Endothelial cell of umbilical vein (primary cell): ENCODE measurements at regions not wholly inside any gene's neighbourhood (a gene's known extent, or its start where the extent isn't known, plus 50 kb on each side); places are given as distances from the start of the nearest gene placed in this dataset.

ENCODE experiments used
- BruUV-seq: library from RNA; stranded (reverse); fragments of 400-500 nt; replicated peaks from 2 replicates; lab custom pipeline; 2021; lab: Mats Ljungman, UMichigan
- CTCF ChIA-PET: fragments of 300-600, 350-600 bp; sonication (Branson Sonifier 250); formaldehyde crosslinking; loops from one replicate; lab custom pipeline; 2021; ENCODE audit warnings: antibody characterized with exemption, inconsistent platforms; lab: Charles Lee
- POLR2A ChIA-PET: fragments of 300-600, 350-600 bp; sonication (Branson Sonifier 250); formaldehyde crosslinking; loops from one replicate; lab custom pipeline; 2021; ENCODE audit warnings: antibody characterized with exemption, inconsistent platforms; lab: Charles Lee
- DNase-seq: peaks from one replicate; pipeline ENCODE4 v3.0.0-alpha.2; 2011; ENCODE audit warnings: low read depth, low spot score
- FAIRE-seq: peaks from 2 replicates; lab custom pipeline; 2011; peaks lifted over from hg19 to GRCh38; lab: Jason Lieb, UNC
- H2AFZ ChIP-seq: 2 replicates; pipeline ENCODE4 v1.6.0; 2012; ENCODE audit warnings: low read depth, low read length, control low read depth, inconsistent platforms
- H3K27ac ChIP-seq: 2 replicates; pipeline ENCODE4 v1.5.1; 2011; ENCODE audit warnings: low read depth, mild to moderate bottlenecking, control low read depth, low read length, moderate library complexity; ENCODE audit not compliant: insufficient read depth
- H3K27me3 ChIP-seq, 2 experiments: 2 replicates each; pipeline versions ENCODE4 v1.6.0 to v1.6.1; 2011; ENCODE audit warnings: low read length in 2 of 2, mixed read lengths in 1 of 2; ENCODE audit not compliant: control insufficient read depth in 2 of 2, insufficient read depth in 2 of 2
- H3K36me3 ChIP-seq, 2 experiments: 2 replicates in 1 of 2; 3 replicates in 1 of 2; pipeline ENCODE4 v1.5.1; 2011; ENCODE audit warnings: low read length in 2 of 2, mild to moderate bottlenecking in 1 of 2, moderate library complexity in 1 of 2; ENCODE audit not compliant: control insufficient read depth in 2 of 2, insufficient read depth in 2 of 2; ENCODE audit errors: extremely low read depth in 1 of 2
- H3K4me1 ChIP-seq: 3 replicates; pipeline ENCODE4 v1.5.1; 2011; ENCODE audit warnings: mild to moderate bottlenecking, low read length; ENCODE audit not compliant: control insufficient read depth, insufficient read depth; ENCODE audit errors: extremely low read depth
- H3K4me2 ChIP-seq: 2 replicates; pipeline ENCODE4 v1.6.1; 2011; ENCODE audit warnings: low read length, control low read depth, mixed read lengths; ENCODE audit not compliant: insufficient read depth
- H3K4me3 ChIP-seq, 3 experiments: fragments of 200-600 bp in 1 of 3; sonication (generic), shearing (Covaris generic) in 1 of 3; replicated peaks in 1 of 3; 2 replicates each; pipeline ENCODE4 v1.5.1; 2011 to 2016; ENCODE audit warnings: control low read depth in 3 of 3, low read length in 3 of 3, mild to moderate bottlenecking in 2 of 3, inconsistent platforms in 1 of 3, low read depth in 1 of 3, moderate library complexity in 1 of 3; ENCODE audit not compliant: insufficient read depth in 1 of 3
- H3K79me2 ChIP-seq: 2 replicates; pipeline ENCODE4 v1.6.0; 2012; ENCODE audit warnings: low read length, inconsistent platforms; ENCODE audit not compliant: control insufficient read depth, insufficient read depth
- H3K9ac ChIP-seq: replicated peaks from 2 replicates; pipeline ENCODE3; 2011; ENCODE audit warnings: low read length, control low read depth; ENCODE audit not compliant: insufficient read depth; ENCODE audit errors: extremely low read depth
- H3K9me1 ChIP-seq: replicated peaks from 3 replicates; pipeline ENCODE4 v1.6.0; 2011; ENCODE audit warnings: mild to moderate bottlenecking, low read length; ENCODE audit not compliant: control insufficient read depth, insufficient read depth; ENCODE audit errors: extremely low read depth
- H3K9me3 ChIP-seq: replicated peaks from 2 replicates; pipeline ENCODE4 v1.5.1; 2012; ENCODE audit warnings: low read length, inconsistent platforms; ENCODE audit not compliant: control insufficient read depth, insufficient read depth
- H4K20me1 ChIP-seq: replicated peaks from 2 replicates; pipeline ENCODE3; 2011; ENCODE audit warnings: mild to moderate bottlenecking, low read length; ENCODE audit not compliant: control insufficient read depth, insufficient read depth; ENCODE audit errors: extremely low read depth
- EZH2 ChIP-seq: IDR thresholded peaks from 2 replicates; pipeline ENCODE4 v1.6.1; 2012; ENCODE audit warnings: borderline replicate concordance, low read depth, mild to moderate bottlenecking, moderate library complexity, low read length, inconsistent platforms; ENCODE audit not compliant: severe bottlenecking
- FOS ChIP-seq: IDR thresholded peaks from 2 replicates; pipeline ENCODE4 v1.6.1; 2011; ENCODE audit warnings: mild to moderate bottlenecking, low read length, moderate library complexity, borderline replicate concordance; ENCODE audit not compliant: insufficient read depth
- GATA2 ChIP-seq: IDR thresholded peaks from 2 replicates; pipeline ENCODE4 v1.7.0; 2011; ENCODE audit warnings: low read depth, mild to moderate bottlenecking, moderate library complexity, mixed read lengths, low read length; ENCODE audit not compliant: insufficient read length, insufficient read depth
- JUN ChIP-seq: IDR thresholded peaks from 2 replicates; pipeline ENCODE4 v1.6.1; 2011; ENCODE audit warnings: borderline replicate concordance, low read depth; ENCODE audit not compliant: insufficient read length, insufficient read depth
- MAX ChIP-seq: IDR thresholded peaks from 2 replicates; pipeline ENCODE4 v1.6.1; 2011; ENCODE audit not compliant: insufficient read depth, insufficient read length
- MYC ChIP-seq: IDR thresholded peaks from one replicate; pipeline ENCODE4 v1.6.1; 2011; ENCODE audit warnings: mild to moderate bottlenecking, low read depth, low read length
- POLR2A ChIP-seq: IDR thresholded peaks from 2 replicates; pipeline ENCODE4 v1.6.1; 2012; ENCODE audit warnings: low read depth, mild to moderate bottlenecking, control low read depth, low read length
- POLR2AphosphoS5 ChIP-seq: IDR thresholded peaks from 2 replicates; pipeline ENCODE4 v1.6.1; 2012; ENCODE audit warnings: low read depth, mild to moderate bottlenecking, control low read depth, low read length, moderate library complexity; ENCODE audit not compliant: insufficient read depth
- dilution Hi-C: fragments of 300-500 bp; cut with MboI; formaldehyde crosslinking; loops from one replicate; pipeline ENCODE4 v1.15.0; 2019; ENCODE audit warnings: low sequenced_read_pairs; ENCODE audit not compliant: extremely low pct_ligation_motif_present
- intact Hi-C: fragments of 100-400 bp; cut with micrococcal nuclease; formaldehyde crosslinking; loops from one replicate; pipeline ENCODE4 v1.10.0; 2022
- TF ChIP-seq, protein P1 (sequence below), 2 donors: IDR thresholded peaks; 1 replicate in 1 of 2; 2 replicates in 1 of 2; pipeline ENCODE4 v1.5.1; 2011; ENCODE audit warnings: low read length in 2 of 2, mild to moderate bottlenecking in 2 of 2, moderate library complexity in 2 of 2, control low read depth in 1 of 2, inconsistent platforms in 1 of 2, low read depth in 1 of 2; ENCODE audit not compliant: insufficient read depth in 1 of 2; ENCODE audit errors: extremely low read depth in 1 of 2

DNA sequence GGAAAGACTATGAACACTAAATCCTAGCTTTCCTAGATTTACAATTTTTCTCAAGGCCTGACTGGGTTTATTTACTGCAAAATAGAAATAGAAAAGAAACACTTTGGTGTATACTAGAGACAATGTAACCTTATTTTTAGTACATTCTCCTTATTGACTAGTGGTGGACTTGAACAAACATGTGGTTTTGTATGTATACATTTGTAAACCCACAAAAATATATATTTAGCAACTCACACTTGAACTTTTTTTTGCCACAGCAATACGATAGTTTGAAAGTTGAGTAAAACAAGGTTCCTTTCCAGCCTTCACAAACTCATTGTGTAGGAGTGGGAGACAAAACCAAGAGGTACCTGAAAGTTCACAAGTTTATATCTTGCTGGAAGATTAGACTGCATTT is 1633.4 kb upstream of the LRRTM1 start:
- FAIRE-seq (no peak), DNase-seq (no peak)
- H2AFZ ChIP-seq = no peak overlapping the region
- no peaks in the 10 kb centered on the region for H3K27me3 ChIP-seq
- intact Hi-C loops (no loop called here), dilution Hi-C loops (no loop called here)
- H4K20me1 ChIP-seq = no peaks in the 10 kb centered on the region
- H3K4me2 ChIP-seq = no peak overlapping the region
- ChIA-PET CTCF (interaction anchor here (0.6 kb wide), 1 partner anchor 1124 kb away, joined by 4 read pairs; no protein-coding TSS in a partner anchor), POLR2A (no interaction called here)
- no peaks in the 10 kb centered on the region for H3K79me2 ChIP-seq
- H3K27ac ChIP-seq = no peak overlapping the region
- H3K9me1 ChIP-seq = no peaks in the 10 kb centered on the region
- no peaks in the 10 kb centered on the region for H3K36me3 ChIP-seq
- H3K9ac ChIP-seq = no peak overlapping the region
- no peaks in the 10 kb centered on the region for H3K9me3 ChIP-seq
- BruUV-seq = no TSS peak
- no peak overlapping the region for H3K4me3 ChIP-seq
- TF ChIP-seq POLR2A (no peak), JUN (no peak), FOS (no peak), MYC (no peak), MAX (no peak), GATA2 (no peak), POLR2AphosphoS5 (no peak), EZH2 (no peak)
- TF ChIP-seq, protein P1, sequence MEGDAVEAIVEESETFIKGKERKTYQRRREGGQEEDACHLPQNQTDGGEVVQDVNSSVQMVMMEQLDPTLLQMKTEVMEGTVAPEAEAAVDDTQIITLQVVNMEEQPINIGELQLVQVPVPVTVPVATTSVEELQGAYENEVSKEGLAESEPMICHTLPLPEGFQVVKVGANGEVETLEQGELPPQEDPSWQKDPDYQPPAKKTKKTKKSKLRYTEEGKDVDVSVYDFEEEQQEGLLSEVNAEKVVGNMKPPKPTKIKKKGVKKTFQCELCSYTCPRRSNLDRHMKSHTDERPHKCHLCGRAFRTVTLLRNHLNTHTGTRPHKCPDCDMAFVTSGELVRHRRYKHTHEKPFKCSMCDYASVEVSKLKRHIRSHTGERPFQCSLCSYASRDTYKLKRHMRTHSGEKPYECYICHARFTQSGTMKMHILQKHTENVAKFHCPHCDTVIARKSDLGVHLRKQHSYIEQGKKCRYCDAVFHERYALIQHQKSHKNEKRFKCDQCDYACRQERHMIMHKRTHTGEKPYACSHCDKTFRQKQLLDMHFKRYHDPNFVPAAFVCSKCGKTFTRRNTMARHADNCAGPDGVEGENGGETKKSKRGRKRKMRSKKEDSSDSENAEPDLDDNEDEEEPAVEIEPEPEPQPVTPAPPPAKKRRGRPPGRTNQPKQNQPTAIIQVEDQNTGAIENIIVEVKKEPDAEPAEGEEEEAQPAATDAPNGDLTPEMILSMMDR (IDR thresholded peaks at IDR 0.05; ENCODE audit: extremely low read depth in 1 of 2, insufficient read depth in 1 of 2, low read depth in 1 of 2, low read length in 2 of 2) = no peak
- no peaks in the 10 kb centered on the region for H3K4me1 ChIP-seq
